ENCODE measurements at regions not wholly inside any gene's neighbourhood (a gene's known extent, or its start where the extent isn't known, plus 50 kb on each side); places are given as distances from the start of the nearest gene placed in this dataset.

DNA sequence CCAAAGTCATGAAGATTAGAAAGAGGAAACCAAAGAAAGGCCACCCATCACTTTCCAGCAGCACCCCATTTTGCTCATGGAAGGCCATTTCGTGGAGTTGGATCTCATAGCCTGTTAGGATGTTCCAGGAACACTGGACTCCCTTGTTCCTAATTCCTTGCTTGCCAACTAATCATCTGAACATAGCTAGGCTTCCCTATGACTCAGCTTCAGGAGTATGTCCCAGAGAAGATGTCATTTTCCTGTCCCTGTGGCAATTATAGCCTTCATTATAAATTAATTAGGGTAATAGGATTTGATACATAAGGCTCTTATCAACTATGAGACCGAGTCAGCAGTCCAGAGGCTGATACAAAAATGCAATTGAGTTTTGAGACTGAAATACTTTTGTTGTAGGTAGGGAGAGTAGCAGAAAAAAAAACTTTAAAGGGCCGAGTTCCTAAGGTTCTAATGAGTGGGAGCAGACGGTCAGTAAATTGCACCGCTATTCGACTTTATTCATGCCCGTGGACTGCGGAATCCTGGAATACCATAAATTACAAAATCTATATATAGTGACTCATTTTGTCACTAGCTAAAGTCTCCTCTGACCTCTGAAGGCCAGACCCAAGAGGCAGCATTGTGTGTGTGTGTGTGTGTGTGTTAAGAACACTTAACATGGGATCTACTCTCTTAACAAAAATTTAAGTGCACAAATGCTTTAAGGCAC lies 311.8 kb downstream of the FBXO15 start:
- TF ChIP-seq, protein P1, sequence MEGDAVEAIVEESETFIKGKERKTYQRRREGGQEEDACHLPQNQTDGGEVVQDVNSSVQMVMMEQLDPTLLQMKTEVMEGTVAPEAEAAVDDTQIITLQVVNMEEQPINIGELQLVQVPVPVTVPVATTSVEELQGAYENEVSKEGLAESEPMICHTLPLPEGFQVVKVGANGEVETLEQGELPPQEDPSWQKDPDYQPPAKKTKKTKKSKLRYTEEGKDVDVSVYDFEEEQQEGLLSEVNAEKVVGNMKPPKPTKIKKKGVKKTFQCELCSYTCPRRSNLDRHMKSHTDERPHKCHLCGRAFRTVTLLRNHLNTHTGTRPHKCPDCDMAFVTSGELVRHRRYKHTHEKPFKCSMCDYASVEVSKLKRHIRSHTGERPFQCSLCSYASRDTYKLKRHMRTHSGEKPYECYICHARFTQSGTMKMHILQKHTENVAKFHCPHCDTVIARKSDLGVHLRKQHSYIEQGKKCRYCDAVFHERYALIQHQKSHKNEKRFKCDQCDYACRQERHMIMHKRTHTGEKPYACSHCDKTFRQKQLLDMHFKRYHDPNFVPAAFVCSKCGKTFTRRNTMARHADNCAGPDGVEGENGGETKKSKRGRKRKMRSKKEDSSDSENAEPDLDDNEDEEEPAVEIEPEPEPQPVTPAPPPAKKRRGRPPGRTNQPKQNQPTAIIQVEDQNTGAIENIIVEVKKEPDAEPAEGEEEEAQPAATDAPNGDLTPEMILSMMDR (conservative IDR thresholded peaks at IDR 0.05), result no peak
- TF ChIP-seq ZFX (IDR thresholded peaks at IDR 0.05), result no peak

Measured in C4-2B (cell line).